ENCODE measurements at regions not wholly inside any gene's neighbourhood (a gene's known extent, or its start where the extent isn't known, plus 50 kb on each side); places are given as distances from the start of the nearest gene placed in this dataset.

- DNase-seq, result peak; percentile 5
Measured at GRCh38 chr5:3359642-3360041, 236.0 kb upstream of the IRX1 start.

GRCh38 chr5:3357291-3357690 is 238.3 kb upstream of the IRX1 start:
- no peak for DNase-seq

- DNase-seq, result no peak
Measured at GRCh38 chr5:3356016-3356415, 239.6 kb upstream of the IRX1 start.

GRCh38 chr5:3355126-3355525 is 240.5 kb upstream of the IRX1 start:
- DNase-seq, result no peak

GRCh38 chr5:3354606-3355005 is 241.0 kb upstream of the IRX1 start:
- DNase-seq, result no peak

- DNase-seq, result no peak
Measured at GRCh38 chr5:3353561-3353960, 242.1 kb upstream of the IRX1 start.

GRCh38 chr5:3352711-3353110 is 242.9 kb upstream of the IRX1 start:
- DNase-seq, result no peak

GRCh38 chr5:3351581-3352442 is 243.8 kb upstream of the IRX1 start:
- no peak for DNase-seq

GRCh38 chr5:3350781-3351180 is 244.9 kb upstream of the IRX1 start:
- no peak for DNase-seq

GRCh38 chr5:3349704-3350565 is 245.7 kb upstream of the IRX1 start:
- DNase-seq, result no peak

GRCh38 chr5:3348576-3349535 is 246.8 kb upstream of the IRX1 start:
- no peak for DNase-seq

GRCh38 chr5:3347741-3348140 is 247.9 kb upstream of the IRX1 start:
- no peak for DNase-seq

GRCh38 chr5:3346111-3346820 is 249.4 kb upstream of the IRX1 start:
- no peak for DNase-seq

GRCh38 chr5:3345195-3345594 is 250.4 kb upstream of the IRX1 start:
- no peak for DNase-seq

- DNase-seq, result no peak
Measured at GRCh38 chr5:3344671-3345070, 251.0 kb upstream of the IRX1 start.

GRCh38 chr5:3343911-3344310 is 251.7 kb upstream of the IRX1 start:
- DNase-seq, result no peak

- DNase-seq, result no peak
Measured at GRCh38 chr5:3343211-3343610, 252.4 kb upstream of the IRX1 start.

GRCh38 chr5:3342271-3343100 is 253.1 kb upstream of the IRX1 start:
- DNase-seq, result no peak

GRCh38 chr5:3341446-3342240 is 254.0 kb upstream of the IRX1 start:
- DNase-seq, result no peak

GRCh38 chr5:3340471-3340870 is 255.2 kb upstream of the IRX1 start:
- no peak for DNase-seq

- no peak for DNase-seq
Measured at GRCh38 chr5:3339798-3340115, 255.9 kb upstream of the IRX1 start.
